NT2/D1 (cell line): ENCODE measurements at regions not wholly inside any gene's neighbourhood (a gene's known extent, or its start where the extent isn't known, plus 50 kb on each side); places are given as distances from the start of the nearest gene placed in this dataset.

Experiments
- YY1 ChIP-seq: IDR thresholded peaks from 2 replicates; pipeline ENCODE4 v1.6.1; 2011; ENCODE audit not compliant: insufficient read length, insufficient read depth
- ZNF274 ChIP-seq: IDR thresholded peaks from 2 replicates; pipeline ENCODE4 v1.6.1; 2011; ENCODE audit warnings: mild to moderate bottlenecking, low read depth, low read length

- no peak for TF ChIP-seq YY1
- no peak for TF ChIP-seq ZNF274
Measured at GRCh38 chr3:181966393-181966792, 254.7 kb downstream of the SOX2 start.
